DMS53 (cell line): ENCODE measurements at regions not wholly inside any gene's neighbourhood (a gene's known extent, or its start where the extent isn't known, plus 50 kb on each side); places are given as distances from the start of the nearest gene placed in this dataset.

Experiments
- DNase-seq: peaks from one replicate; lab custom pipeline; 2025; lab: John Stamatoyannopoulos, UW

- no peak for DNase-seq
Measured at GRCh38 chr2:40507432-40507831, 55.5 kb upstream of the SLC8A1 start.

GRCh38 chr2:40510304-40510703 lies 58.4 kb upstream of the SLC8A1 start:
- no peak for DNase-seq

GRCh38 chr2:40511661-40512213 lies 59.8 kb upstream of the SLC8A1 start:
- no peak for DNase-seq

- DNase-seq, result no peak
Measured at GRCh38 chr2:40512256-40512655, 60.4 kb upstream of the SLC8A1 start.

- no peak for DNase-seq
Measured at GRCh38 chr2:40513201-40513600, 61.3 kb upstream of the SLC8A1 start.

- no peak for DNase-seq
Measured at GRCh38 chr2:40516604-40517003, 64.7 kb upstream of the SLC8A1 start.

- DNase-seq, result no peak
Measured at GRCh38 chr2:40528564-40528963, 76.7 kb upstream of the SLC8A1 start.

GRCh38 chr2:40531359-40531758 lies 79.5 kb upstream of the SLC8A1 start:
- DNase-seq, result no peak

GRCh38 chr2:40534528-40534927 lies 82.6 kb upstream of the SLC8A1 start:
- DNase-seq, result no peak

- peak; percentile 6 for DNase-seq
Measured at GRCh38 chr2:40535972-40536371, 84.1 kb upstream of the SLC8A1 start.

- DNase-seq, result no peak
Measured at GRCh38 chr2:40540026-40540425, 88.1 kb upstream of the SLC8A1 start.

- DNase-seq, result no peak
Measured at GRCh38 chr2:40543381-40543780, 91.5 kb upstream of the SLC8A1 start.

GRCh38 chr2:40544072-40544471 lies 92.2 kb upstream of the SLC8A1 start:
- no peak for DNase-seq

GRCh38 chr2:40545645-40546044 lies 93.8 kb upstream of the SLC8A1 start:
- no peak for DNase-seq

- no peak for DNase-seq
Measured at GRCh38 chr2:40546439-40547191, 94.7 kb upstream of the SLC8A1 start.

GRCh38 chr2:40548521-40548920 lies 96.6 kb upstream of the SLC8A1 start:
- DNase-seq, result no peak

- DNase-seq, result no peak
Measured at GRCh38 chr2:40550085-40550484, 98.2 kb upstream of the SLC8A1 start.

- no peak for DNase-seq
Measured at GRCh38 chr2:40551081-40551480, 99.2 kb upstream of the SLC8A1 start.

- peak; percentile 66 for DNase-seq
Measured at GRCh38 chr2:40554665-40555294, 102.9 kb upstream of the SLC8A1 start.

- no peak for DNase-seq
Measured at GRCh38 chr2:40556293-40556692, 104.4 kb upstream of the SLC8A1 start.

GRCh38 chr2:40556739-40557138 lies 104.8 kb upstream of the SLC8A1 start:
- DNase-seq, result no peak

- no peak for DNase-seq
Measured at GRCh38 chr2:40558761-40559160, 106.9 kb upstream of the SLC8A1 start.

GRCh38 chr2:40559175-40559574 lies 107.3 kb upstream of the SLC8A1 start:
- DNase-seq, result no peak

- no peak for DNase-seq
Measured at GRCh38 chr2:40564184-40564583, 112.3 kb upstream of the SLC8A1 start.
